ENCODE measurements at regions not wholly inside any gene's neighbourhood (a gene's known extent, or its start where the extent isn't known, plus 50 kb on each side); places are given as distances from the start of the nearest gene placed in this dataset.

DNA sequence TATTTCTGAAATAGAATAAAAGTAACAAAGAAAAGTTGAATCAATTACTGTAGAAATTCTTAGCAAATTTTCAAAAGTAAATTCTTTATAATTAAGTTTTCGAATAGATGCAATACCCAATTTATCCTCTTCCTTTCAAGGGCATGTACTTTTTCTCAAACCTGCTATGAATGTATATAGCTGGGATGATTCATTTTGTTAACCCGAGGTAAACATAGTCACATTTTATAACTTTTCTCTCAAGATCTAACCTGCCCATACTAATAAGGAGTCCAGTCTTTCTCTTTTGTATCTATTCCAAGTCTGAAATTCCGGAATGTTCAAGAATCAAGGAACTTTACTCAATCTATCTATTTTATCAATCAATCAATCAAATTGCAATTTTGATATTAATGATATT is 1072.9 kb downstream of the REEP3 start:
- in situ Hi-C loops (cut with HindIII; ENCODE audit: extremely low pct_ligation_motif_present, low pct_unique_long_range_greater_than_20kb): no loop called here
- TF ChIP-seq ELF4 (CRISPR knock-in tag; IDR thresholded peaks at IDR 0.05; ENCODE audit: borderline replicate concordance) (no peak), ERF (CRISPR knock-in tag; IDR thresholded peaks at IDR 0.05) (no peak), PHF20 (CRISPR knock-in tag; IDR thresholded peaks at IDR 0.05) (no peak), NCOA5 (CRISPR knock-in tag; IDR thresholded peaks at IDR 0.05) (no peak), DNMT3B (CRISPR knock-in tag; conservative IDR thresholded peaks at IDR 0.05) (no peak), FOXA1 (IDR thresholded peaks at IDR 0.05) (no peak), FOXA1 (CRISPR knock-in tag; IDR thresholded peaks at IDR 0.05) (no peak)
- TF ChIP-seq, protein P1, sequence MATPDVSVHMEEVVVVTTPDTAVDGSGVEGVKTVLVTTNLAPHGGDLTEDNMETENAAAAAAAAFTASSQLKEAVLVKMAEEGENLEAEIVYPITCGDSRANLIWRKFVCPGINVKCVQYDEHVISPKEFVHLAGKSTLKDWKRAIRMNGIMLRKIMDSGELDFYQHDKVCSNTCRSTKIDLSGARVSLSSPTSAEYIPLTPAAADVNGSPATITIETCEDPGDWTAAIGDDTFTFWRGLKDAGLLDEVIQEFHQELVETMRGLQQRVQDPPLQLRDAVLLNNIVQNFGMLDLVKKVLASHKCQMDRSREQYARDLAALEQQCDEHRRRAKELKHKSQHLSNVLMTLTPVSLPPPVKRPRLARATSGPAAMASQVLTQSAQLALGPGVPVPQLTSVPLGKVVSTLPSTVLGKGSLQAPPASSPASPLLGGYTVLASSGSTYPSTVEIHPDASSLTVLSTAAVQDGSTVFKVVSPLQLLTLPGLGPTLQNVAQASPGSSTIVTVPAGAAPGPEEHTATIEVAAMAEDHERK (CRISPR knock-in tag; IDR thresholded peaks at IDR 0.05; ENCODE audit: low read depth): no peak
- TF ChIP-seq, protein P2, sequence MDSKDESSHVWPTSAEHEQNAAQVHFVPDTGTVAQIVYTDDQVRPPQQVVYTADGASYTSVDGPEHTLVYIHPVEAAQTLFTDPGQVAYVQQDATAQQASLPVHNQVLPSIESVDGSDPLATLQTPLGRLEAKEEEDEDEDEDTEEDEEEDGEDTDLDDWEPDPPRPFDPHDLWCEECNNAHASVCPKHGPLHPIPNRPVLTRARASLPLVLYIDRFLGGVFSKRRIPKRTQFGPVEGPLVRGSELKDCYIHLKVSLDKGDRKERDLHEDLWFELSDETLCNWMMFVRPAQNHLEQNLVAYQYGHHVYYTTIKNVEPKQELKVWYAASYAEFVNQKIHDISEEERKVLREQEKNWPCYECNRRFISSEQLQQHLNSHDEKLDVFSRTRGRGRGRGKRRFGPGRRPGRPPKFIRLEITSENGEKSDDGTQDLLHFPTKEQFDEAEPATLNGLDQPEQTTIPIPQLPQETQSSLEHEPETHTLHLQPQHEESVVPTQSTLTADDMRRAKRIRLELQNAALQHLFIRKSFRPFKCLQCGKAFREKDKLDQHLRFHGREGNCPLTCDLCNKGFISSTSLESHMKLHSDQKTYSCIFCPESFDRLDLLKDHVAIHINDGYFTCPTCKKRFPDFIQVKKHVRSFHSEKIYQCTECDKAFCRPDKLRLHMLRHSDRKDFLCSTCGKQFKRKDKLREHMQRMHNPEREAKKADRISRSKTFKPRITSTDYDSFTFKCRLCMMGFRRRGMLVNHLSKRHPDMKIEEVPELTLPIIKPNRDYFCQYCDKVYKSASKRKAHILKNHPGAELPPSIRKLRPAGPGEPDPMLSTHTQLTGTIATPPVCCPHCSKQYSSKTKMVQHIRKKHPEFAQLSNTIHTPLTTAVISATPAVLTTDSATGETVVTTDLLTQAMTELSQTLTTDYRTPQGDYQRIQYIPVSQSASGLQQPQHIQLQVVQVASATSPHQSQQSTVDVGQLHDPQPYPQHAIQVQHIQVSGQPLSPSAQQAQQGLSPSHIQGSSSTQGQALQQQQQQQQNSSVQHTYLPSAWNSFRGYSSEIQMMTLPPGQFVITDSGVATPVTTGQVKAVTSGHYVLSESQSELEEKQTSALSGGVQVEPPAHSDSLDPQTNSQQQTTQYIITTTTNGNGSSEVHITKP (CRISPR knock-in tag; IDR thresholded peaks at IDR 0.05; ENCODE audit: low read depth): no peak
- no peak overlapping the region for H3K4me2 ChIP-seq (ENCODE audit: low read depth, low read length)
- no peaks in the 10 kb centered on the region for H3K36me3 ChIP-seq (replicated peaks in 1 of 2; ENCODE audit: control insufficient read depth in 1 of 2, insufficient read depth in 2 of 2, low read length in 2 of 2)
- H3K27me3 ChIP-seq (ENCODE audit: control insufficient read depth in 1 of 2, insufficient read depth in 2 of 2, low read length in 2 of 2): no peaks in the 10 kb centered on the region
- CTCF ChIA-PET (ENCODE audit: low intra/inter-chr PET ratio, low total read pairs): no interaction called here
- H3K9me3 ChIP-seq (ENCODE audit: low read length): no peaks in the 10 kb centered on the region
- H3K4me1 ChIP-seq (ENCODE audit: insufficient read depth, low read length): no peaks in the 10 kb centered on the region
- no peak overlapping the region for H2AFZ ChIP-seq (ENCODE audit: low read length)
- no TSS peak for BruUV-seq (replicated peaks)
- WGBS (ENCODE audit: low lambda C conversion rate): 1% methylated on average over 3 of the region's 3 CpGs
- no peak overlapping the region for H3K4me3 ChIP-seq (replicated peaks in 1 of 3; ENCODE audit: insufficient read depth in 1 of 3, low read depth in 2 of 3, low read length in 3 of 3)
- FAIRE-seq: no peak
- H3K27ac ChIP-seq (ENCODE audit: extremely low read length, insufficient read depth, low read length): no peak overlapping the region
- intact Hi-C loops (cut with micrococcal nuclease; ENCODE audit: unreplicated experiment): no loop called here
- no peaks in the 10 kb centered on the region for H3K79me2 ChIP-seq (ENCODE audit: insufficient read depth, low read length)
- H3K9ac ChIP-seq (ENCODE audit: insufficient read depth, low read depth, low read length): no peak overlapping the region
- no peaks in the 10 kb centered on the region for H4K20me1 ChIP-seq (ENCODE audit: insufficient read depth, low read length)
- DNase-seq (ENCODE audit: low spot score): no peak
- POLR2A ChIA-PET: no interaction called here
- ATAC-seq: no peak

Data from HepG2 (cell line).